HepG2 (cell line): ENCODE measurements at regions not wholly inside any gene's neighbourhood (a gene's known extent, or its start where the extent isn't known, plus 50 kb on each side); places are given as distances from the start of the nearest gene placed in this dataset.

Experiments
- FLYWCH1 ChIP-seq: sonication (generic); formaldehyde crosslinking; IDR thresholded peaks from 2 replicates; pipeline ENCODE4 v1.8.1; 2023; ENCODE audit warnings: mild to moderate bottlenecking, missing genetic modification reagents
- FOXP1 ChIP-seq, 2 experiments: fragments of 450-650 bp in 1 of 2; IDR thresholded peaks; 2 replicates each; pipeline ENCODE4 v1.6.1; 2017 to 2018; ENCODE audit warnings: antibody characterized with exemption in 1 of 2
- MXI1 ChIP-seq: IDR thresholded peaks from 3 replicates; pipeline ENCODE4 v1.6.1; 2012; ENCODE audit warnings: low read depth, low read length, inconsistent platforms, borderline replicate concordance
- RAD21 ChIP-seq: fragments of 450-650 bp; formaldehyde crosslinking; IDR thresholded peaks from 2 replicates; pipeline ENCODE4 v1.5.0; 2020; ENCODE audit warnings: mild to moderate bottlenecking
- RBAK ChIP-seq: sonication (generic); formaldehyde crosslinking; IDR thresholded peaks from 2 replicates; pipeline ENCODE4 v1.5.1; 2020; ENCODE audit warnings: mild to moderate bottlenecking, missing genetic modification reagents
- SRSF9 ChIP-seq: fragments of 200-400 bp; formaldehyde crosslinking; IDR thresholded peaks from 2 replicates; pipeline ENCODE4 v1.6.1; 2018; ENCODE audit warnings: borderline replicate concordance, mild to moderate bottlenecking, low read depth, low read length; ENCODE audit not compliant: insufficient read depth, poor library complexity, severe bottlenecking

- TF ChIP-seq SRSF9 (no peak), FOXP1 (IDR thresholded peaks at IDR 0.05) (no peak), FOXP1 (CRISPR knock-in tag; IDR thresholded peaks at IDR 0.05) (no peak), RAD21 (CRISPR knock-in tag) (no peak), FLYWCH1 (no peak), MXI1 (no peak), RBAK (CRISPR knock-in tag) (no peak)
Measured at GRCh38 chr11:109251230-109251629, 170.8 kb upstream of the C11orf87 start.
